Amygdala (tissue), 56 donors: ENCODE measurements at regions not wholly inside any gene's neighbourhood (a gene's known extent, or its start where the extent isn't known, plus 50 kb on each side); places are given as distances from the start of the nearest gene placed in this dataset.

ENCODE experiments used
- DNase-seq, 56 donors: peaks; one replicate each; lab custom pipeline; 2025; lab: John Stamatoyannopoulos, UW

GRCh38 chr4:24705016-24705753 lies 90.2 kb upstream of the SOD3 start:
- DNase-seq = no peak

- DNase-seq = no peak
These were observed 81.8 kb upstream of the SOD3 start for GRCh38 chr4:24713604-24714003.

DNA sequence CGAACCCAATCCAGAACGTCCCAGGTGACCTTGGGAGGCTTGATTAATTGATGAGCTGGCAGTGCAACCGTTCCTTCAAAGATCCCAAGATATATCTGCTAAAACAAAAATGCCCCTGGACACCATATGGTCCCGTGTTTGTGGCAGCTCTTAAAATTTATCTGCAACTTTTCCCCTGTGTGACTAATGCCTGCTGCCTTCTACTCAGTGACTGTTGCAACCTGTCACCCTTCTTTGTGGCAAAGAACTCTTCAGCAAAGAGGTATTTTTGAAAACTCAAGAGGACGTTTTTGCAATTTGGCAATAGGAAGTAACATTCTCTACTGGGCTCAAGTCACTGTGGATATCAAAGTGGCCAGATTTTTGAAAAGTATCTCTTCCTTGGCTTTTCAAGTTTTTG lies 75.8 kb upstream of the SOD3 start:
- DNase-seq = no peak

GRCh38 chr4:24720436-24720835 lies 74.9 kb upstream of the SOD3 start:
- DNase-seq = no peak

GRCh38 chr4:24720979-24721378 lies 74.4 kb upstream of the SOD3 start:
- no peak for DNase-seq

DNA sequence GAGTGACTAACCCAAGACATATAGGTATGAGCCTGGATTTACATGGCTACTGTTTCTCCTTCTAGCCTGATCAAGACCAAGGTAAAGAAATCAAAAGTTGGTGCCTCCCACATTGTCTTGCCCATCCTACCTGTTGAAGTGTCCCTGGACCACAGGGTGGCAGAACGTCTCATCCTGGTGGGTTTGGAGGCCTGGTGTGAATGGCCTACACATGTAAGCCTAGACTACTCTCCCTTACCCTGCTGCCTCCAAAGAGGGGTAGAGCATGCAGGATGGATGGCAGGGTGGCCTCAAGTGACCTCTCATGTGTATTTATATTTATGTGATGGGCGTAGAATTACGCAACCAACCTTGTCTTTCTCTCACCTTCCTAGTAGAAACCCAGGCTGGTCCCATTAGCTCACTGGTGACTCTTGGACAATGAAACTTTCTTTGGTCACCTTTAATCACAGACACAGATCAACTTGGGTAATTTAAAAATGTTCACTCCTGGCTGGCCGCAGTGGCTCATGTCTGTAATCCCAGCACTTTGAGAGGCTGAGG lies 73.3 kb upstream of the SOD3 start:
- no peak for DNase-seq

- DNase-seq = no peak
These were observed 67.8 kb upstream of the SOD3 start for GRCh38 chr4:24727390-24728224.

DNA sequence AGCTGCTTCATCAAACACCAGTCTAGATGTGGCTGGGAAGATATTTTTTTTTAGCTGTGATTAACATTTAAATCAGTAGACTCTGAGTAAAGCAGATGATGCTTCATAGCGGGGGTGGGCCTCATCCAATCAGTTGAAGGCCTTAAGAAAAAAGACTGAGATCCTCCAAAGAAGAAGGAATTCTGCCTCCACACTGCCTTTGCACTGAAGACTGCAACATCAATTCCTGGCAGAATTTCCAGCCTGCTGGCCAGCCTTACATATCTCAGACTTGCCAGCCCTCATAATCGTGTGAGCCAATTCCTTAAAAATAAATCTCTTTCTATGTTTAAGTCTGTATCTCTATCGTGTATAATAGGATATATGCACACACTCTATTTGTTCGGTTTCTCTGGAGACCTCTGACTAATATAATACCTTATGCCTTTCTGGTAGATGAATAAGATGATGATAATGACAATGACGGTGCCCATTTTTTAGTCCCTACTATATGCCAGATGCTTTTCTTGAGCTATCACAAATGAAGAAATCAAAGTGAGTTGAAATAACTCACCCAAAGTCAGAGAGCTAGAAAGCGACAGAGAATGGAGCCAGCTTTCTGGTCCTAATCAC lies 66.1 kb upstream of the SOD3 start:
- no peak for DNase-seq

GRCh38 chr4:24730256-24731001 lies 64.9 kb upstream of the SOD3 start:
- DNase-seq = peak in 44 of 56 donors; percentile 1 to 66 (median 20)

GRCh38 chr4:24731448-24731847 lies 63.9 kb upstream of the SOD3 start:
- DNase-seq = no peak

- DNase-seq = no peak
These were observed 60.9 kb upstream of the SOD3 start for GRCh38 chr4:24734511-24734910.

DNA sequence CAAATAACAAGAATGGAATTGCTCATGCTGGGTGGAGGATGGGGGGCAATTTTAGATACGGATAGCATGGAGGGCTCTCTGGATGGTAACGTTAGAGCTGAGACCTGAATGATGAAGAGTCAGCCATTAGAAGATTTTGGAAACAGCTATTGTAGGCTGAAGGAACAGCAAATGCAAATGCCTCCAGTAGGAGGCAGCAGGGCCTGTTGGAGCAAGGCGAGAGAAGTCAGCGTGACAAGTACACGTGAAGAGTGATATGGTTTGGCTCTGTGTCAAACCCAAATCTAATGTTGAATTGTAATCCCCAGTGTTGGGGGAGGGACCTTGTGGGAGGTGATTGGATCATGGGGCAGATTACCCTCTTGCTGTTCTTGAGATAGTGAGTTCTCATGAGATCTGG lies 59.3 kb upstream of the SOD3 start:
- DNase-seq = no peak

GRCh38 chr4:24741910-24742309 lies 53.5 kb upstream of the SOD3 start:
- DNase-seq = no peak

- no peak for DNase-seq
These were observed 53.0 kb upstream of the SOD3 start for GRCh38 chr4:24742335-24742734.

DNA sequence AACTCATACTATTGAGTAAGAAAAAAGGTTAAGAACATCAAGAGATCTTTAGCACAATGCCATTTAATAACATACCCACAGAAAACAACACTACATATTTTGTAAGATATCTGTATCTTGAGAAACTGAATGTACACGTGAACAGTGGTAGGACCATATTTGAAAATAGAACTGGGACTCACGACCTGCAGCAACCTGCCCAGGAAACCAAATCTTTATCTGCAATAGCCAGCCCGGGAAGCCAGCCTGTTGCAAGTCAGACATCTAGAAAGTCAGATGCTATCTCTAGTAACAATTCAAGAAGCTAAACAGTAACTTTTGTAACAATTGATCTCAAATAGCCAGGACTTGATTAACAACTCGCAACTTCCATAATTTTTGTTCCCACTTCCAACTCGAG lies 52.6 kb upstream of the SOD3 start:
- no peak for DNase-seq

GRCh38 chr4:24743206-24743605 lies 52.2 kb upstream of the SOD3 start:
- DNase-seq = no peak

DNA sequence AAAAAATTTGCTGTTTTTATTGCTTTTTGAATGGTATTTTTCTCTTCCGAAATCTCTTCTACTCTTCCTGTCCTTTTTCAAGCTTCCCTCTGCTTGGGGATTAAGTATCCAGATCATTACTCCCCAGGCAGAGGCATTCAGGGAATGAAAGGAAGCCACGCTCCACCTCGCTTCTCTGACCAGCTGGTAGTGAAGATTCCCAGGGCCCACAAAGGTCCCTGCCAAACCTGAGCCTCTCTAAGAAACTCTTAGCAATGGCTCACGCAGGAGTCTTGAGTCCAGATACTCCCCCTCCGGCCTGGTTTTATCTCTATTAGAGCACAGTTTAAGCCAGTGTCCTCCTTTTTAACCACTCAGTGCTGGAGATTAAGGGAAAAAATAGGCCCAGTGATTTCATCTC lies 51.4 kb upstream of the SOD3 start:
- no peak for DNase-seq

GRCh38 chr4:24745172-24745895 lies 50.0 kb upstream of the SOD3 start:
- DNase-seq = no peak
